ENCODE measurements at regions not wholly inside any gene's neighbourhood (a gene's known extent, or its start where the extent isn't known, plus 50 kb on each side); places are given as distances from the start of the nearest gene placed in this dataset.
A peak's percentile ranks its signal among the peaks of the same experiment; 100 is the strongest.

DNA sequence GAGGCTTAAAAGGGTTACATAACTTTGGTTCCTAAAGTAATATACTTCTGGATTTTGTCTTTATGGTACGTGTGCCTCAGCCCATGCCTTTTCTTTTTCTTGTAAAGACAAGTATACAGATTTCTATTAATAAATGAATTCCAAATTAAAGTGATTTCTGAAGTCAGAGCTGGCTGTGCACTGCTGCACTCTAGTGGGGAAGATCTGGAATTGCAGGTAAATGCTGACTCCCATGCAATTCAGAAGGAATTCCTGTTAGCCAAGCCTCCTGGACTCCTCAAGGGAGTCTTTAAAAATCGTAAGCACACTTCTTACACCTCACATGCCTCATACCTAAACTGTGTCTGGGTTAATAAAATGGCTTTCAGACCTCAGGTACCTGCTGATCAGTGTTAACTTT, 118.4 kb upstream of the SLC7A1 start:
- no peak for DNase-seq

GRCh38 chr13:29711776-29712175, 116.3 kb upstream of the SLC7A1 start:
- DNase-seq: no peak

DNA sequence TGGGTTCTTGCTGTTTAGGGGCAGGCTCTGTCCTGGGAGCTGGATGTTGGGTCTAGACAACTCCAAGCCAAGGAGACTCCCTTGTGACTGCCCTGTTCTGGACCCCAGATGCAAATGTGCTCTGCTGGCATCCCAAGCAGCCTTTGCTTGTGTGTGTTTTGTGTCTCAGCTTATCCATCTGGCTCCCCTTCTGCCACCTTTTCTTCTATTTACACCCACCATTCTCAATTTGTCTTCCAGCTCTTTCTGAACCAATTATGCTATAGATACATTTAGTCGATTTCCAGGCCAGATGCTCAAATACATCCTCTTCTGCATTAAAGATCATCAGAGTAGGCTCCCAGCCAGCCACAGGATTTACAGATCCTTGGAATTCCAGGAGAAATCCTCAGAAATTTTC, 115.0 kb upstream of the SLC7A1 start:
- no peak for DNase-seq

DNA sequence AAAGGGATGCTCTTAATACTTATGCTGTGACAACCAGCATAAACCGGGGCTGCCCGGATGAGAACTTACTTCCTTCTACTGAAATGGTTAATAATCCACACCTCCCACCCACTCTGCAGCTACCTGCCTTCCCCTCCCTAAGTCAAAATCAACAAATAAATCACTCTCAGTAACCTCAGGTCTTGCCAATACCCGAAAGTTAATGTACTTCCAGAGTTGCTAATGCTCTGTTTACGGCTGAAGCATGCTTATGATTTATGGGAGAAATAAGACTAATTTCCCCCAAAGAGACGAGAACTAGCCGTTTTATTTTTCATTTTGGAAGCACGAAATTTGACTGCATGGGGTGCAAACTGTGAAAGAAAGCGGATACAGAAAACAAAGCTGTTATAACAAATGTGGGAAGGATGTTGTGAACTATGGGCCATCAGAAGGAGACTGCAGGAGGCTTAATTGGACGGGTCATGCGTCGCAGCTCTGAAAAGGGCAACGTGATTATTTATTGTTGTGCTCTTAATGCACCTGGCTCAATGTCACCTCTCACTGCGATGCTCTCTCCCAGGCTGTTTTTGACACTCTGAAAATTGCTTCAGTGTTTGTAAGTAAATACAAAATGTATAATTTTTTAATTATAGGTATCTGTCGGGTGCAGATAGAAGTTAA, 114.0 kb upstream of the SLC7A1 start:
- no peak for DNase-seq

- DNase-seq: peak; percentile 72
These were observed 112.5 kb upstream of the SLC7A1 start for GRCh38 chr13:29707876-29708543.

GRCh38 chr13:29706923-29707322, 111.4 kb upstream of the SLC7A1 start:
- DNase-seq: no peak

- DNase-seq: no peak
These were observed 109.2 kb upstream of the SLC7A1 start for GRCh38 chr13:29704648-29705047.

DNA sequence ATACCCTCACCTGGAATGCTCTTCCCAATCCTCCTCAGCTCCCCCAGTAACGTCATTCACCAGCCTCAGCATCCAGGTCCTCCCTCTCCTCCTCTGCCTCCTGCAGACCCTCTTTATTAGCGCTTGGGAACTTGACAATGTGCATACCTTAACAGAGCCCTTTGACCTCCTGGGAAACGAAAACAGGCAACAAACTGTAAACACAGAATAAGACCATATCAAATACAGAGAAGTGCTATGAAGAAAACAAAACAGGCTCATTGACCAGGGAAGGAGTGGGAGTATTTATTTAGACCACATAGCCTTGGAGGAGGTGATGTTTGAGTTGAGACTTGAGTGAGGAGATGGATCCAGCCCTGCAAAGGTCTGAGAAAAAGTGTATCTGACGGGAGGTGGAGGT, 107.9 kb upstream of the SLC7A1 start:
- no peak for DNase-seq

DNA sequence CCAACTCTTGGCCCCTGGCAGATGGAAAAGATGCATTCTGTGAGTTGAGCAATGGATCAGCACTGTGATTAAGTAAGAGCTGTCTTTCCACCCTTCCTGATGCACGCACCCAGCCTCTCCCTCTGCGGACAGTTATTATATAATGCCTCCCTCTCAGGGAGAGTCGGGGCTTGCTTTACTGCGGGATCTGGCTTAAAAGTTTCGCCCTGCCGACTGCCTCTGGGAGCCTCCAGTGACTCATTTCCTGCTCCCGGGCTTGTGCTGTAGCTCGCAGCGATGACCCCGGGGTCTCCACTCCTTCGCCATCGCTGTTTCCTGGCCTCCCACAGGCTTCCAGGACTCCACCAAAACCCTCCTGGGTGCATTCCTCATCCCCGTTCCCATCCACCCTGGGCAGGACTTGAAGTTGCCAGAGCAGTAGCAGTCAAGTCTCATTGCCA, 107.4 kb upstream of the SLC7A1 start:
- DNase-seq: no peak

DNA sequence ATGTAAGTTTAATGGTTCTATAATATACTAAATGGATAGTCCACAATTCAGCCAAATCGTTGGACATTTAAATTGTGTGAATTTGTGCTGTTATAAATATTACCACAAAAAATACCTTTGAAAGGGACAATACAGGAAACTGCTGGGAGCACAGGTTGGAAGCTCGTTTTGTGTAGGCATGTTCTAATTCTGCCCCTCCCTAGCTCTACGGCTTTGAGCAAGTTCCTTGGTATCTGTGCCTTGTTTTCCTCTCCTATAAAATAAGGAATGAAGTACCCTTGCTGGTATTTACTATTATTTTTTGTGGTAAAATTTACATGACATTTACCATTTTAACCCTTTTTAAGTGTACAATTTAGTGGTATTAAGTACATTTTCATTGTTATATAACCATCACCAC, 102.6 kb upstream of the SLC7A1 start:
- no peak for DNase-seq

DNA sequence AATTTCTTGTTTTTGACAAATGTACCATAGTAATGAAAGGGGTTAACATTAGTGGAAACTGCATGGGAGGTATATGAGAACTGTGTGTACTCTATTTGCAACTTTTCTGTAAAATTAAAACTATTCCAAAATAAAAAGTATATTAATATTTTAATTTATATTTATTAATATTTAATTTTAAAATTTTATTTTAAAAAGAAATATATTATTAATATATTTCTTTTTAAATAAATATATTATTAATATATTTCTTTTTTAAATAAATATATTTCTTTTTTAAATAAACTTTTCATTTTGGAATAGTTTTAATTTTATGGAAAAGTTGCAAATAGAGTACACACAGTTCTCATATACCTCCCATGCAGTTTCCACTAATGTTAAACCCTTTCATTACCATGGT, 101.1 kb upstream of the SLC7A1 start:
- DNase-seq: no peak

- no peak for DNase-seq
These were observed 97.9 kb upstream of the SLC7A1 start for GRCh38 chr13:29693275-29693945.

GRCh38 chr13:29689548-29689947, 94.1 kb upstream of the SLC7A1 start:
- DNase-seq: no peak

DNA sequence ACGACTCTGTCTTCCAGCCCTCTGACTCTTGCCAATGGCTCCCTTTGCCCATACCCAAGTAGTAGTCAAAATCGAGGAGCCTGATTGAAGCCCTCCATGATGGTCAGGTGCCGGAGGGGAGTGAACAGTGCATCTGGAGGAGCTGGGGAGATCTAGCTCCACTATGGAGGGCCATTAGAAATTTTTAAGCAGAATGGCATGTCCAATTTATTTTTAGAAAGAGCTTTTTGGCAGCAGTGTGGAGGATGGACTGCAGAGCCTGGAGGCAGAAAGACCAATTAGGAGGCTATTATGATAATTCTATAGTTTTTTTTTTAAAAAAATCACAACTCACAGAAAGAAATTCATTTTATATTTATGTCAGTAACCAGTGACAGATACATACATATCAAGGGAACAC, 92.7 kb upstream of the SLC7A1 start:
- DNase-seq: no peak

DNA sequence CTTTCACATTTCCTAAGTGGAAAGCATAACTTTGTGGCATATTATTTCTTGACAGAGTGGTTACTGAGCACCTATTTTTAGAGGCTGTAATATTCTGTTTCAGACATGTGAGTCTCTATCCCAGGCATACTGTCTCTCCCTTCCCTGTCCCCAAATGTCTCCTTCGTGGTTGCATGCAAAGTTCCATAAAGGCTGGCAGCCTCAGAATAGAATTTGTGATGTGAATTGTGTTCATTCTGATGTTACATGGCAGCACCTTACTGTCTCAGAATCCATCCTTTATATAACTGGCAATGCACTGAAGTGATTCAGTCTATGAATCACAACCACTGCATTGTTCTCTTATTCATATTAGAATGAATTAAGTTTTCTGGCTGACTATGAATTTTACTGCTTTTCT, 89.0 kb upstream of the SLC7A1 start:
- DNase-seq: no peak

DNA sequence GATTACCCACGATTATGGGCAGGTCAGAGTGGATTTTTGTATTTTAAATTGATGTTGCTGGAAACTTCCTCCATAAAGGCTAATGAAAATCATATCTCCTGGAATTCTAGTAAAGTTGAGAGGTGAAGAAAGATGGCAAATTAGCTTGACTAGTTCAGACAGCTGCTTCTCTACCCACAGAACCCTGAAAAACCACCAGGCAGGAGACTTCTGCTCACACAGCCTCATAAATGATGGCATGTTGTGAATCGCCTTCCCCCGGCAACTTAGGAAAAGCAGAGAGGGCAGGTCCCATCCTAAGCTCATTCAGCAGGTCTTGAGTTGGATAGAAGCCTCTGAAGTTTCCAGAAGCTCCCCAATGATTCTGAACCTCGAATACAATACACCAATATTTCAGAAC, 87.6 kb upstream of the SLC7A1 start:
- DNase-seq: no peak

DNA sequence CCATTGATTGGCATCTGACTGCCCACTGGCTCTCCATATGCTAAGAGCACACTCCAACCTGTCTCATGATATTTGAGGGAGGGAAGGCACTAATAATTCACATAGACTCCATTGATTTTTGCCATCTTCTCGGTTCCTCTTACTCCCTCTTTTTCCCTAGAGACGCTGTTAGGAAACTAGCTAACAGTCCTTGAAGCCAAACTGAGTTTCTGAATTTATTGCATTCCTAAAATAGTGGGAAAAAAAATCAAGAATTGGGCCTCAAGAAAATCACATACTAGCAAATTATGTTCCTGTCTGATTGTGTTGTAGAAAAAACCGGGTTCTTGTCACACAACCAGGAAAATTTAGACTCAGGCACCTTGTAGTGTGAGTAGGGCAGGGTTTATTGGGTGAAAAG, 86.4 kb upstream of the SLC7A1 start:
- no peak for DNase-seq

DNA sequence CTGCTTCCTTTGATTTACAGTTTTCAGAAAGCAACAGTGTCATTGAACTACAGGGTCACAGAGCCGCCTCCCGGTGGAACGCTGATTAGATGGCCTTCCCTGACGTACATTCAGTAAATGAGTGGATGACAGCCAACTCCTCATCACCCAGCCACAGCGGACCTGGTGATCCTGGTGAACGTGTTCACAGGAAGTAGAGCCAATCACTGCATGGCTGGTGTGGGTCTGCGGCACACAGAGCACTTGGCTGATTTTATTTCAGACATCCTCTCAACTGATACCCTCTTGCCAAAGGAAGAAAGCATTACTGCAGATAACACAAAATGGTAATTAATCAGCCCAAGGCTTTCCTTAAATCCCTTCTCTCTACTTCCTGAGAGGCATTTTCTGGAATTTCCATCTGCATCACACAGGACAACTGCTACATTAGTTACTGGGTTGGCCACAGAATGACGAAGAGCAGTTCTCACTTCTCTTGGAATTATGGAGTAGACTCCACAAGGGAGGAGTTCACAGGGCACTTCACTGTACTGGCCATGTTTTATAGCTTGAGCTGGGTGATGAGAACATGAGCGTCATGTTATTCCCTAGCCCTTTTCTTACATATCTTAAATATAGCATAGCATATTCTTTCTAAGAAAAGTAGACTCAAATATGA, 84.0 kb upstream of the SLC7A1 start:
- DNase-seq: no peak

- DNase-seq: no peak
These were observed 82.1 kb upstream of the SLC7A1 start for GRCh38 chr13:29677627-29678026.

DNA sequence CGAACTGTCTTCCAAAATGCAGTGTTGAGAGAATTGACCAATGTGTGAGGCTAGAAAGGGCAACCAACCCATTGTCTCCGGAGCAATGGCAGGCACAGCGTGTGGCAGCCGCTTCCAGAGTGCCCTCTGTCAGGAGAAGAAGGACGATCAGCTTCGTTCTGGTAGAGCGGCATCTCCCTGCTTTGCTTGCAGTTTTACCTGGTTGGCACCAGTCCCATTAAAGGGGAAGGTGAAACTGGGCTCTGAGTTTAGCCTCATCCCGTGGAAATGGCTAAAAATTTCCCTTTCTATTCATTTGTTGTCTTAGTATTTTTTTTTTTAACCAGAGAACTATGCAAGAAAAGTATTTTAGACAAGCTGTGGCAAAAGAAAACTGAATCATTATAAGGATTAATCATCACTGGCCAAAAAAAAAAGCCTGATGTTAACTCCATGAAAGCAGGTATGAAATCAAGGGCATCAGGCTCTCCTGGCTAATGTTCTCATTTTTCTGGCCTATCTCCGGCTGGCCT, 81.5 kb upstream of the SLC7A1 start:
- DNase-seq: no peak

DNA sequence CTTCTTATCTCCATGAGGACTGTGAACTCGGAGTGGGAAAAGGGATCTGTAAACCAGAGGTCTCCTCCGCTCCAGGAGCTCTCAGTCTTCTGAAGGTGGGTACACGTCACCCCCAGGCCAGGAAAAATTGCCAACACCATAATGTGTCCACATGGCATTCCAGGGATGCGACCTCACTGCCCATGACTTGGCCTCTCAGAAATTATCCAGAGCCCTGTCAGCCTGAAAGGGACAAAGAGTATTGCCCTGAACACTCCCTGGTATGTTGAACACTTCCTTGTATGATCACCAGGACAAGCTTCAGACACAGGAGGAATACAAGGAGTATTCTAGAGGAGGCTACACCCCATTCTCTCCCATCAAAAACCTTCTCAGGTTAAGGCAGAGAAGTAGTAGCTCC, 81.0 kb upstream of the SLC7A1 start:
- no peak for DNase-seq

GRCh38 chr13:29674532-29674931, 79.0 kb upstream of the SLC7A1 start:
- no peak for DNase-seq

DNA sequence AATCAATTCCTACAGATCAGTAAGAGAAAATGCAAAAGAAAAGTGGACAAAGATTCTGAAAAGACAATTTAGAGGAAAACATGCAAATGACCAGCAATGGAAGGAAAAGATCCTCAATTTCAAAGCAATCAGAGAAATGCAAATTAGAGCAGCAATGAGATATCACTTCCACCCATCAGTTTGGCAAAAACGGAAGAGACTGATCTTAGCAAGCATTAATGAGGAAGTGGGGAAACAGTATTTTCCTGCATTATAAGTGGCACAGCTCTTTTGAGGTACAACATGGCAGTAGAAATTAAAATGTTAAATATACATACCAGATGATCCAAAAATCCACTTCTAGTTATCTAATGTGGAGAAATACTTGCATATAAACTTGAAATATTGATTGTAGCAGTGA, 69.1 kb upstream of the SLC7A1 start:
- DNase-seq: no peak
